GM21515 (cell line): ENCODE measurements at regions not wholly inside any gene's neighbourhood (a gene's known extent, or its start where the extent isn't known, plus 50 kb on each side); places are given as distances from the start of the nearest gene placed in this dataset.
A peak's percentile ranks its signal among the peaks of the same experiment; 100 is the strongest.

Experiments
- ATAC-seq: cut with Tn5 transposase; IDR thresholded peaks from one replicate; pipeline ENCODE4 v1.9.1; 2021; ENCODE audit not compliant: unreplicated experiment

DNA sequence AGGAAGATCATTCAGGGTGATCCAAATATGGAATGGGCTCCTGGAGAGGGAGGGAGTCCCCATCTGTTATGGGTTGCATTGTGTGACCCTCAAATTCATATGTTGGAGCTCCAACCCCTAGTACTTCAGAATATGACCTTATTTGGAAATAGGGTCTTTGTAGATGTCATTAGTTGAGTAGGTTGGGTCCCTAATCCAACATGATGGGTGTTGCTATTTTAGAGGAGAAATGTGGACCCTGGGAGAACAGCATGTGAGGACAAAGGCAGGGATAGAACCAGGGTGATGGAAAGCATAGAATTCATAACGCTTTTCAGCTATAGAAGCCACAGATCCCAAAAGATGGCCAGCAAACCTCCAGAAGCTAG lies 91.5 kb upstream of the SMNDC1 start:
- ATAC-seq, result peak; percentile 12

DNA sequence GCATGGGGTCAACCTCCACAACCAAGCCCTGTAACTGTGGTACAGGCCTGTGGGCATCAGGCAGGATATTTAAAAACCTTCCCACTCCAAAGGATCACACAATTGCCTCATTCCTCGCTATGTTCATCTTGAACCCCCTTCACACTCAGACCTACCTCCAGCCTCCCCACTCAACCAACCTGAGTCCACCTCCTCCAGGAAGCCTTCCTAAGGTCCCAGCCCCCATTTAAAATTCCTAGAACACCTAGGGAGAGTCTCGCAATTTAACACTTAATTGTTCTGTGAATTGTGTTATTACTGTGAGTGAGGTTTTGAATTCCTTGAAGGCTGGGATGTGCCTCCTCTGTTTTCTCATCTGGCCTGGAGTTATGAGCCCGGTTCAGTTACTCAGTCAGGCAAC lies 93.1 kb upstream of the SMNDC1 start:
- no peak for ATAC-seq

DNA sequence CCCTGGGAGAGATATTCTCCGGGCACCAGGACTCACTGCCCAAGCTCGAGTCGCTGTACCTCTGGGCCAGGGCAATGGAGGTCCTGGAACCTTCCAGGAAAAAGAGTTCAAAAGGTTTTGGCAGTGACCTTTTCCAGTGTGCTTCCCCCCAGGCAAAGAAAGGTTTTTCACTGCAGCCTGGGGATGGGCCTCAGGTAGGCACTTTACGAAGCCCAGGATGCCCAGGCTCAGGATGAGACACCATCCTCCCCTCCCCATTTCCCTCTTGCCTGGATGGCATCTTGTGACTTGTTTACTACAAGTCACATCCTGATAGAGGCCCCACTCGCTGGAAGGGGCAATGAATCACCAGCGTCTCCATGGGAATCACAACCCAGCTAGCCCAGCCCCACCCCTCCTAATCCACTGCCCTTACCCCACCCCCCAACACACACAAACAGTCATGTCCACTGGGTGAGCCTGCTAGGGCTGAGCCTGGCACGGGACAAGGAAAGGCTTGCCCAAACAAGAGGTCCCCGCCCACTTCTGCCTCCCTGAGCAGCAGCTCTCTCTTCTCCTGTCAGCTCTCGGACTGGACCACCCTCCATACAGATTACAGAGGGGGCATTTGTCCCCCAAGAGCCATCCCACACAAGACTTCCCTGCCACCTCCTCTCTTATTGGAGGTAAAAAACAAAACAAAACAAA lies 93.8 kb upstream of the SMNDC1 start:
- ATAC-seq, result no peak

DNA sequence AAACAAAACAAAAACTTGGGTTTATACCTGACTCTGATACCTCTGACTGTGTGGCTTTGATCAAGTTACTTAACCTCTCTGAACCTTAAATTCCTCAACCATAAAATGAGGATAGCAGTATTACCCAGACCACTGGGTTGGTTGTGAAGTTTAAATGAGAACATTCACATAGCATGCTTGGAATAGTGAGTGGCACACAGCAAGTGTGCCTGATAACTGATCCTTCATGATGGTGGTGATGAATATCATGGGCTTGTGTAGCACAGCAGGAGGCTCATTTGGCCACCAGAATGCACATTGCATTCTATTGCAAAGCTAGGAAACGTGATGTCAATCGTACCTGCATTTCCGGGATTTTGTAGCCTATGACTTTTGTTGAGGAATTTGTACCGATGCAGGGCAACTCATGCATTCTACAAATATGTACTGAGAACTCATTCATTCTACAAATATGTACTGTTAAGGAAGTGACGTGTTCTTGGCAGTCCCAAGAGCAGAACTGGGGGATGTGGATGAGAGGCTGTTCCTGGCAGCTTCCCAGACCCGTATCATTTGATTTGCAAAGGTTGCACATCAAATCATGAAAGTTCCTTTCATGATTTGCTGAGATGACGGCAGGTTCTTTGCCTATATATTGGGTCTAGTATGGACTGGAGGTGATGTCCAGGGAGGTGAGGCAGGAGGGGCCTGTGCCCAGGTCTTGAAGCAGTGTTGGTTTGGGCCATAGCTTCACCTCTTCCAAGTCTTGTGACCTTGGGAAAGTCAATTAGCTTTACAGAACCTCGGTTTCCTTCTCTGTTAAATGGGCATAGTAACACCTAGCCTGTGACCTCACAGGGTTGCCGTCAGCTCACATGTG lies 94.6 kb upstream of the SMNDC1 start:
- ATAC-seq, result no peak

DNA sequence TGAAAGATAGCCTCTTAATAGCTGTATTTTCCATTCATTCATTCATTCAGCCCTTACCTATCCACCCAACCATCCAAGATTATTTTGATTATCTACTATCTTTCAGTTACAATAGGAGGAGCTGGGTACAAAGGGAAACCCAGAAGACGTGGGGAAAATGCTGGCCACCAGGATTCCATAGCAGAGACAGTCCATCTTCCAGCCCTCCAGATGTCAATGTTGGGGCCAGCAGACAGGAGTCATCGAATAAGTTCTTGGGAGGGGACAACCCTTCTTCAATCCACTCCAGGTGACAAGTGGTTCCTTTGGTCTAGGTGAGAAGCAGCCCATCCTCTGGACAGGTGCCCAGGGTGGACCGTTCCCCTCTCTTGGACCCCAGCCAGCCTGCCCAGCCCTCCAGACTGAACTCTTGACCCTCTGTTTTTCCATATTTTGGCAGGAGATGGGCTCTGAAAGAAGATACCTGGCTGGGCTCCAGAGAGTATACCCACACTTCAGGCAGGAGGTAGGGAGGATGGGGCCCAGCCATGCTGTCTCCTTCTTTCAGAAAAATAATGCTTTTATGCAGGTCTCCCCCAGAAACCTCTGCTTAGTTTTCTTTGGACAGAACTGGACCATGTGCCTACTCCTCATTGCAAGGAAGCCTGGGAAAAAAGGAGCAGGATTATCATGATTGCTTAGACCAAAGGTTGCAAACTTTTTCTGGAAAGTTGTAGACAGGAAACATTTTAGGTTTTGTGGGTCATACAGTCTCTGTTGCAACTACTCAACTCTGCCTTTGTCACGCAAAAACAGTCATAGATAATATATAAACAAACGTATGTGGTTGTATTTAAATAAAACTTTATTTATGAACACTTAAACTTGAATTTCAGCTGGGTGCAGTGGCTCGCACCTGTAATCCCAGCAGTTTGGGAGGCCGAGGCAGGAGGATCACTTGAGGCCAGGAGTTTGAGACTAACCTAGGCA lies 95.5 kb upstream of the SMNDC1 start:
- no peak for ATAC-seq

DNA sequence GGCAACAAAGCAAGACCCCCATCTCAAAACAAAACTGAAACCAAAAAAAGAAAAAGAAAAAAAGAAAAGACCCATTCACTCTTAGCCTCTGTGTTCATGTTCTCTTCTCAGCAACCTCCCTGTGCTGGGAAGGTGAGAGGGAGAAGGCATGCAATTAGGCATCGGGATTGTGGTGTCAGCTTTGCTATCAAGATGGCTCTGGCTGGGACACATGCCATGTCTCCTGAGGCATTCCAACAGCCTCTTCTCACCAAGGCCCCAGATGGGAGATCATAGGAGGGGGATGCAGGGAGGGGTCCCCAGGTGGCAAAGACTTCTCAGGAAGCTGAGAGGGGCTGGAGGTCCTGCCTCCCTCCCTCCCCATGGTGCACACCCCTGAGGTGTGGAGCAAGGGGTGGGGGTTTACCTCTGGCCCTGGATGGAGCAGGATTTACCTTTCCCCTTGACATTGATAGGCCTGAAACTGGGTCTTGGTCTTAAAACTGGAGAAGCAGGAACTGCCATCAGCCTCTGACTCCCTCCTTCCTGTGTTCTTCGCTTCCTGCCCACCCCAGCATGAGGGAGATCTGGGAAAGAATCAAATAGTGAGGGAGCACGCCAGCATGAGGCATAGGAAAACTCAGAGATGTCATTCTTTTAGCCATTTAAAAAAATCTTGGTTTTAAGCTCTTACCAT lies 96.2 kb upstream of the DUSP5 start:
- ATAC-seq, result no peak

DNA sequence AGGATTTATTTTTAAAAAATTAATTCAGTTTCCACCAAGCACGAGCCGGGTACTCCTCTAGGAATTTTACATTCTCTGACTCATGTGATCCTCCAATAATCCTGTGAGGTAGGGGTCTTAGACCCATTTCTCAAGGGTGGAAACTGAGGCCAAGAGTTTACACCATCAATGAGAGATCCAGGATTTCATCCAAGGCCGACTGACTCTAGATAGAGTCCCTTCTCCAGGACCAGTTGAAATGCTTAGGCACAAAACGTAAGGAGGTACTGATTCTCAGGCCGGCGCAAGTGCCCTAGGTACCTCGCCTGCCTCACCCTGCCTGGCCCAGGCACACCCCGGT lies 95.7 kb upstream of the DUSP5 start:
- no peak for ATAC-seq

DNA sequence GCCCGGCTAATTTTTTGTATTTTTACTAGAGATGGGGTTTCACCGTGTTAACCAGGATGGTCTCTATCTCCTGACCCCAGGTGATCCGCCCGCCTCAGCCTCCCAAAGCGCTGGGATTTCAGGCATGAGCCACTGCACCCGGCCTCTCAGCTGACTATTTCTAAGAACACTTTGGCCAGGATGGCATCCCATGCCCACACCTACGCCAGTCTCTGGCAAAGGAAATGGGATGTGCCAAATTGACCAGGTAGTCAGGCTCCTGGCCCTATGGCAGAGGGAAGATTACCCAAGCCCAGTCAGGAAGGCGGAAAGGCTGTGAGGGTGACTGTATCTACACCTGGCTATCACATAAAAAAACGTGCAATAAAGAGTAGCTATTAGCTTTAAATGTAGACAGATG lies 94.1 kb upstream of the DUSP5 start:
- no peak for ATAC-seq

DNA sequence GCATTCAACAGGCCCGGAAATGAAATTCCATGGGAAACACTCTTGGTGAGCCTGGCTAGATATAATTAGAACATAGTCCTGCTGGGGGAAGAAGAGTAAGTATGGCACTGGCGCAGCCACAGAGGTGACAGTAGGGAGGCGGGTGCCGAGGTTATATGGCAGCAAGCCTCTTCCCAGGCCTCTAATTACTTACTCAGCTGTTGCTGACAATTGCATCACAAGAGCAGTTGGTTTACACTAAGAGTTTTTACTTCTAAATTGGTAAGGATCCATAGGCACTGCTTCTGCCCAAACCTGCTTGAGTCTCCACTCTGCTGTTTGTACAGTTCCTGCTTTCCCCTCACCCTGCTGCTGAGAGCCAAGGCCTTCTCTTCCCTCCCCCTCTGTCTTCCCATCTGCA lies 93.3 kb upstream of the DUSP5 start:
- no peak for ATAC-seq

DNA sequence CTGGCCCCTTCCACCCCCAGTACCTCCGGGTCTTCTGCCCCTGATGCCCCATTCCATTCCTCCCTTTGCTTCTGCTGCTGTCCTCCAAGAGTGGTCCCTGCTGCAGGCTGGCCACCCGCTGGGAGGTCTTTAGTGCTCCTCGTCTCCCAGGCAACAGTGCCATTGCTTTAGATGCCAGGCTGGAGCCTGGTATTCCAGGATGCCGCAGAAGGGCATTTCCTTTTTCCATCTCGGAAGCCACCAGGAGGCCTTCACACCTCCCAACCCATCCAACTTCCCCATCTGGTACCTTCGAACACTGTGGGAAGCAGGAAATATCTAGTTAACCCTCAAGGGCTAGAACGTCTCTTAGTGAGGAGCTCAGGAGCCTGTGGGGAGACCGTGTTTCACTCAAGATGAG lies 92.9 kb upstream of the DUSP5 start:
- no peak for ATAC-seq

DNA sequence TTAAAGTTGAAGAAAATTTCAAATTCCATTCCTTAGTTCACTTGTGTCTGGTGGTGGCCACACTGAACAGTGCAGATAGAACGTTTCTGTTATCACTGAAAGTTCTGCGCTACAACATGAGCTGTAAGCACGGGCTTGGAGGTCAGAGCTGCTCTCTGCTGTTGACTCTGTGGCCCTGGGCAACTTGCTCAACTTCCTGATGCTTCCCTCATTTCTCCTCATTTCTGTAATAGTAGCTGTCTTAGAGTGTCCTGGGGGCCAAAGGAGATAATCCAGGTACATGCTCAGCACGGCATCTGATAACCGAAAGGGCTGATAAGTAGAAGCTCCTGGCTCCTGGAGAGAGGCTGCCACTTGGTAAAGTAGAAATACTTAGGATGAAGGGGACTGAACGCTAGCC lies 92.3 kb upstream of the DUSP5 start:
- ATAC-seq, result no peak

DNA sequence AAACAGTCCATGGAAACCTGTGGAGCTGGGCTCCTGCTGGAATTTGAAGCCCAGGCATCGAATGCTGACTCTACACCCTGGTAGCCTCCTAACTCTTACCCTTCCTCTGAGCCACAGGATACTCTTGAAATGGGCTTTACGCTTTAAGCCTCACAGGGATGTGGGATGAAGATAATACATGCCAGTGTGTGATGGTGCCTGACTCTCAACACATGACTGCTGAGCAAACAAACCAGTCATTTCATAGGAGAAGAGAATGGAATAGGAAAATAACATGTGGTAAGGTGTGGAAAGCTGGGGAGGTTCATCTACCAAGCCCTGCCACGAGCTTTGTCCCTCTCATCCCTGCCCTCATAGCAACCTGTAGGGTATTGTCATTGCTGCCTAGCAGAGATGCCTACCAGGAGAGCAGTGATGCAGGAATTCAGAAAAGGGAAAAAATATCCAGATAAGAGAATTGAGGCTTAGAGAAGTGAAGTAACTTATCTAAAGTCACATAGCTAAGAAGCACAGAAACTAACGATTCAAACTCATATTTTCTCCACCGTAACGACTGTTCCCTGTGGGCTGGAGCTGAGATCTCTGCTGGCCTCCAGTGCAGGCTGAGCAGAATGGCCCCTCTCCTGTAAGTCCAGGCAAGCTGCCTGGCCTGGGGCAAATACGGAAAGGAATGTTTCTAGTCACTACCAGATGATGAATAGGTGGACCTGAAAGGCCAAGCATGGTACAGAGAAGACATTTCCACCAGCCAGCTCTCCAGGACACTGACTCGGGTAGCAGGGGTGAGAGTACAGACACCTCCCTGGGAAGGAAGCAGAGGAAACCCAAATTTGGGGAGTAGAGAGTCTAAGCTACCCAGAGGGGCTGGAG lies 90.2 kb upstream of the DUSP5 start:
- no peak for ATAC-seq

DNA sequence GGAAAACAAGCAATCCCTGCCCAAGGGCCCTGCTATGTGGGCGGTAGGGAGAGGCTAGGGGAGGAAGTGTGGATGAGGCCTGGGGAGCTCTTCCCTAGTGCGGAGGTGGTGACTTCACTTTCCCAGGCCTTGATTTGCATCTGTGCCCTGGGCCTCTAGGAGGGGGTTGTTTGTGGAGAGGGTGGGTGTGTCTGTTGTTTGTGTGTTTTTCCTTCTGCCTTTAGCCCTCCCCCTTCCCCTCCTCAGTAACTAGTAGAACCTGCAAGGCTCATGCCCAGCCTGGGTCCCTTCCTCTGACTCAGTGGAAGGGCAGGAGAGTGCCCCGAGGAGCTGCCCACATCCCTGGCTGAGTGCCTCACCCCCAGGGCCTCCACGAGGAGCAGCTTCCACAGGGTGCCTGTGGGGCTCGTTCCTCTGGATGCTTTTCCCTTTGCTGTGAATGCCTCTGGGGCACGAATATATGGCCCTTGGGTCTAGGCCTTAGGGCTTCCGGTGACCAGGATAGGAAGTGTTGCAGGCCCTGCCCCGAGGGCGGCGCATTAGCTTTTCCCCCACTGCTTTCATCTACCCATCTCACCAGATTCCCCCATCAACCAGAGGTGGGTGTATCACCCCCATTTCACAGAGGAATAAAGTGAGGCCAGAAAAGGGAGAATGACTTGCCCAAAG lies 89.4 kb upstream of the DUSP5 start:
- ATAC-seq, result no peak

DNA sequence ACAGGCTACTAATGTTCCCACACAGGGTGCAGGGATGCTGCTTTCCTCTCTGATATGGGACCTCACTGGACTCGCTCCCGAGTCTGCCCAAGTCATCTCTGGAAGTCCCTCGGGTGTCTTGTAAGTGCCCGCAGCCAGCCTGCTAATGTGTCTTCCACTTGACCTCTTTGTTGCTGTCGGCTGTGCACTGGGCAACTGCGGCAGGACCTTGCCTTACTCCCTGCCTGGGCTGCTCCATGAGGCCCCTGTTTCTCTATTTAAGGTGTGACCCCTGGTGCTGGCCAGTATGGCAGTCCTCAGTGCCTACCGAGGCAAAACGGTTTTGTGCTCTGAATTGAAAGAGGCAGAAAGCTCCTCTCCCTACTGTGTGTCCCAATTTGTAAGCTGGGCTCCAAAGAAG lies 88.8 kb upstream of the DUSP5 start:
- ATAC-seq, result no peak

DNA sequence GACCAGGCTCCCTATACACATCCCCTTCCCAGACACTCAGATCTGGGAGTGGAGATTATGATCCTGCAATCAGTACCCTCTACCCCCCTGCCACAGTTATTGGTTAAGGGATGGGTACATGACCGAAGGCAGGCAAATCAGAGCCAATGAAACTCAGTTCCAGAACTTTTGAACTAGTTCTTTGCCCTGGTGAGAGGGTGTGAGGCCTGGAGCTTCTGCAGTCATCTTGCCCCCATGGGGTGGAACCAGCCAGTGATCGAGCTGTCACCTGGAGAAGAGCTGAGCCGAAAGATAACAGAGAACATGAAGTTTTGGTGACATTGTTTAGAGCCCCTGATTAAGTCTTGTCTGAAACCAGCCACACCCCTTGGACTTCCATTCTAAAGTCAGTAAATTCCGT lies 88.2 kb upstream of the DUSP5 start:
- ATAC-seq, result no peak

DNA sequence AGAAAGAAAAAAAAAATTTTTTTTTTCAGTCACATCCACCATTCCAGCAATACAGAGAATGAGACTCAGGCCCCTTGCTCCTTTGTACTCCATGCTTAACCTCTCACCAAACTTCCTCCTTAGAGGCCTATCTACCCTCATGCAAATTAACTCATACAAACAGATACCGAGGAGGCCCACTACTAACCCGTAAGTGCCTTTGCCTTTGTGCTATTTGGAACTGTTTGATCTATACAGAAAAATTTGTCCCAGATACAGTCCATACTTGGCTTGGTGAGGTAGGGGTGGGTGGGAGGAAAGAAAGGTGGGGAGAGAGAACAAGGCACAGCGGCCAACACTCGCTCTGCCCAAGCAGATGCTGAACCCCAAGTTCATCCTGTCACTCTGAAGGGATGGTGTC lies 87.8 kb upstream of the DUSP5 start:
- ATAC-seq, result peak; percentile 36

DNA sequence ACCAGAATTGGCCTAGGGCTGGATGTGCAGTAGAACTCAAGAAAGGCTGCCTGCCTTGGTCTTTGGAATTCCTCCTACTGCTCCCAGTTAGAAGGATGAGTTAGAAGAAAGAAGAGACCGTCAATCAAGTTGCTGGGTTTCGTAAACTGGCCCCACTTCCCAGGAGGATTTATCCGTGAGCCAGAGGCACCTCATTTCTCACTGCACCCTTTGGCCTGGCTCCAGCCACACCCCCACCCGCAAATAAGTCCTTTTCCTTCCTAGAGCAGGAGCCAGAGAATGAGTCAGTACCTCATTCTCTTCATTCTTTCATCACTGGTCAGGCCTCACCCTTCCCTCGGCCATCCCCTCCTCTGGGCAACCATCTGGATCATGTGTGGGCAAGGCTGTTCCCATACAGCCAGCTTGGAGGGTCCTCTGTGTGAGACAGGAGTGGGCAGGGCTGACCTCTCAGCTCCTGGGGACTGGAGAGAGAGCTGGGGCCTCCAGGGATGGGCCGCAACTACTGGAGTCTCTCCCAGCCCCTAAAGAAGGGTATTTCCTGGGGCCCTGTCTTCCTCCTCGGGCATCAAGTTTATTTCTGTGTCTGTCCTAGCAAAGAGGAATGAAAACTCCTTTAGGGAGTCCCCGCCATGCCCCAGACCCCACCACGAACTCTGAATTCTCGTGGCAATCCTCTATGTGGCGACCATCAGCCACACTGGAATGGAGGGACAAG lies 87.2 kb upstream of the DUSP5 start:
- ATAC-seq, result no peak

DNA sequence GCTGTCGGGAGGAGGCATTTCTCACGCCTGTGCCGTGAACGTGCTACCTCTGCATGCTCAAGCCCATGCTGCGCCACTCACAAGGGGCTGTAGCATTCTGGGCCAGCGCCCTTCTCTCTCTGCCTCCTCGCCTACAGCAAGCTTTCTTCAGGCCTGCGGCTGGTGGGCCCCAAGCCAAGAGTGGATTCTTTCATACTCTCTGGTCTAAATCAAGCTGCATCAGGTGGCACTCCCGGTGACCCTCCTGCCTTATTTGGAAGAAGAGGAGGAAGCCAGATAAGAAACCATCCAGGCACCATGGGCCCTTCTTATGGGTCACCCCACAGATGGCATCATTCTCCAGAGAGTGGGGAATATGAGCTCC lies 86.7 kb upstream of the DUSP5 start:
- ATAC-seq, result no peak
